NOMO-1 (cell line): ENCODE measurements at regions not wholly inside any gene's neighbourhood (a gene's known extent, or its start where the extent isn't known, plus 50 kb on each side); places are given as distances from the start of the nearest gene placed in this dataset.
"Not testable (repeated sequence)": the region's sequence is repeated elsewhere in the genome, so short reads cannot be mapped to it uniquely, and the experiment has no call there.

ENCODE experiments used
- DNase-seq, 2 experiments: peaks; one replicate each; lab custom pipeline; 2025; ENCODE audit not compliant: unreplicated experiment in 2 of 2; lab: John Stamatoyannopoulos, UW

- DNase-seq: no peak
Observed at GRCh38 chr4:77500801-77501200, 104.8 kb upstream of the CXCL13 start.

DNA sequence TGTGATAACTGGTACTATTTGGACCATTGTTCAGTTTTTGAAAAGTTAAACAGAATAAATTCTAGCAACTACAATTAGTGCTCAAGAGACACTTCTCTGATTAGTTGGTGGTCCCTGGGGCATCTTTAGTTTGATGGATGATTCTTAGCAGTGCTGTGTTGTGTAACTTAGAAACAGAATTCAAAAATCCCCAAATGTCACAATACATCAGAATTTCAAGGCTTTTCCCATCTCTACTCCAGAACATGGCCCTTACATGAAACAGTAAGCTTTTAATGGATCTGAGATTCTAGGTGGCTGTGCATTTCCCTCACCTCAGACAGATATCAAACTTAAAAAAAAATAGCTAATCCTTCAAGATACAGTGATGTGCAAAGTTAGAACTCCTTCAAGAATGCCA, 104.4 kb upstream of the CXCL13 start:
- no peak for DNase-seq

DNA sequence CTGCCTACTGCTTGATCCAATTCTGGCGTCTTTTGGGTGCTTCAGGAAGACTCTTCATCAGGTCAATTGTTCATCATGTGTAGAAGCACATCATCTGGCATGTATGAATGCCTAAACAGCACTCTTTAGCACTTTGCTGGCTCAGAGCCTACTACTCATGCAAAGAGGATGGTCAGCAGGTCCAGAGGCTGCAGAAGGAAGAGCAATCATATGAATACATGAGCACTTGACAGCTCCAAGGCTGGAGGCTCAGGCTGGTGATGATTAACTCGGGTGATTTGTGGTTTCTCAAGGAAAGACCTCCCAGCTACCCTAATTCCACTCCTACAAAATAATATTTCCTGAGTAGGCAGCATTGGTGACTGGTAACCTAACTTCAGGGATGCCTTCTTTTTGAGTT, 103.8 kb upstream of the CXCL13 start:
- no peak for DNase-seq

DNA sequence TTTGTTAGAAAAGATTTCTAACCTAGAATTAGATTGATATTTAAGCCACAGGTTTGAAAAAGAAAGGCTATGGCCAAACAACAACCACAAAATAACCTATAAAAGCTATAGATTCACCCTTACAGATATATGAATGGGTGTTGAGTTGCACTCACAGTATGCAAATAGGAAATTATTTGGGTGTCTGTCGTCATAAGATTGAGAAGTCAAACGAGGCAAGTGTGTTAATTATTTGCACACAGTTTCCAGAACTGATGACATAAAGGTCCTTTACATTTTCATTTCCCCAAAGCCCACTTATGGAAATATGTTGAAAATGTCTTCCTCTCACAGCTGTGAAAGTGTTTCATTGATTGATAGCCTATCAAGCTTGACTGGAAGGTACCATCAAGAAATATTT, 101.2 kb upstream of the CXCL13 start:
- no peak for DNase-seq

- no peak for DNase-seq
Observed at GRCh38 chr4:77505275-77505957, 100.2 kb upstream of the CXCL13 start.

DNA sequence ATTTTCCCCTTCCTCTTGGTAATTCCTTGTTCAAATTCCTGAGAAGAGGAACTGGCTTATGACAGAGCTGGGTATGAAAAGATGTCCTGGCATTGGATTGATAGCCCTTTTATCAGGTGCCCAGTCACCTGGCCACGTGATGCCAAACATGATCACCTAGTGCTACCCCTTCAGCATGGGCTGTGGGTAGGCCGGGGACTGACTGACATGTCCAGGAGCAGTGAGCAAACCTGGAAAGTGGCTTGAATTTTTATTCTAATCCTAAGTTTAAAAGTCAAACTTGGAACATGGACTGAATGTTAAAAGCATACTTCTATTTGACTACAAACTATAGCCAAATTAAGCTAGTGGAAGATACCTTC, 99.7 kb upstream of the CXCL13 start:
- DNase-seq: no peak

- no peak for DNase-seq
Observed at GRCh38 chr4:77510367-77510766, 95.3 kb upstream of the CXCL13 start.

GRCh38 chr4:77525538-77525937, 80.1 kb upstream of the CXCL13 start:
- DNase-seq: no peak

- not testable (repeated sequence) for DNase-seq
Observed at GRCh38 chr4:77527900-77528299, 77.7 kb upstream of the CXCL13 start.

- no peak for DNase-seq
Observed at GRCh38 chr4:77538144-77538543, 67.5 kb upstream of the CXCL13 start.

DNA sequence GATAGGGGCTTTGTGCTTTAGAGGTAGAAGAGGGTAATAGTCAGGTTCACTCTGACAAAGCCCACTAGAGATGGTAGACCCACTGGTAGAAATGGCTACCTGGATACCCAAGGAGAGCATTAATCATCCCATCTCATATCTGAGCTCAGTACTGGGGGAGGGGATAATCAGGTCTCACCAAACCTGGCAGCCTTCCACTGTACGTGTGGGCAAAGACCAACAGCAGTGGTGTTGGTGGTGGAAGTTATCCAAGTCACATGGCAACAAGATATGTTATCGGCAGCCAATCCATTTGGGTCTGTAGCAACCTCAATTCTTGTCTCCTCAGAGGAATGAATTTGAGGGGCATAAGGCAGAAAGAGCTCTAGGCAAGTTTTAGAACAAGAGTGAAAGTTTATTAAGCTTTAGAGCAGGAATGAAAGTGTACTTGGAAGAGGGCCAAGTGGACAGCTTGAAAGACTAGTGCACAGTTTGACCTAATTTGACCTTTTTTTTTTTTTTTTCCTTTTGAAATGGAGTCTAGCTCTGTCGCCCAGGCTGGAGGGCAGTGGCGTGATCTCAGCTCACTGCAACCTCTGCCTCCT, 67.0 kb upstream of the CXCL13 start:
- DNase-seq: no peak
